HG03280 (cell line): ENCODE measurements at regions not wholly inside any gene's neighbourhood (a gene's known extent, or its start where the extent isn't known, plus 50 kb on each side); places are given as distances from the start of the nearest gene placed in this dataset.

Source experiments
- ATAC-seq: cut with Tn5 transposase; IDR thresholded peaks from one replicate; pipeline ENCODE4 v1.9.1; 2021; ENCODE audit warnings: mild to moderate bottlenecking, moderate library complexity; ENCODE audit not compliant: unreplicated experiment

DNA sequence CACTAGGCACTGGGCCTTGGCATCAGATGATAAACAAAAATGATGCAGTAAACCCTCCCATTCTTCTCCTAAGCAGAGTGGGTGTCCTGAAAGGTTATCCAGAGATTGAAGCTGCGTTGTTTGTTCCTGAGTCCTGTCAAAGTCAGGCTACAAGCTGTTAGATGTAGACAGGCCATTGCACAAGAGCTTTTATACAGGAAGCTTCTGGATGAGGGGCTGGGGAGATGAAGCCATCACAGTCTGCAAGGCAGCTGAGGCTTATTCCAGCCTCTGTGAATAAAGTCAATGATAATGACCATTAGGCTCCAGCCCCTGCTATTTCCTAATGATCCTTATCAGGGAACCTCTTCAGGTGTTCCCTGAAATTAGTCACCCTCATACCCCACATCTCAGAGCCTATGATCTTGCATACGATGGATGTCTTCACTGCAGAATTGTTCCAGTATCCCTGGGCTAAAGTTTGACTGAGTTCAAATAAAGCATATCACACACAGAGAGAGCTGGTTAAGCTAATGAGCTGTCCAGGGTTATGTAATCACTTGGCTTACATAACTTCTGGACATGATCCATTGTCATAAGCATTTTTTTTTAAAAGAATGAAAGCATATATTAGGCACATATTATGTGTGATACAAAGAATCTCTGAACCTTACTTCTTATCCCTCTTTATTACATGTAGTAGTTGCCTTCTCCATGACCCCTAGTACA, 337.1 kb upstream of the OR4E1 start:
- ATAC-seq = no peak

GRCh38 chr14:22008766-22009165, 335.1 kb upstream of the OR4E1 start:
- ATAC-seq = no peak

DNA sequence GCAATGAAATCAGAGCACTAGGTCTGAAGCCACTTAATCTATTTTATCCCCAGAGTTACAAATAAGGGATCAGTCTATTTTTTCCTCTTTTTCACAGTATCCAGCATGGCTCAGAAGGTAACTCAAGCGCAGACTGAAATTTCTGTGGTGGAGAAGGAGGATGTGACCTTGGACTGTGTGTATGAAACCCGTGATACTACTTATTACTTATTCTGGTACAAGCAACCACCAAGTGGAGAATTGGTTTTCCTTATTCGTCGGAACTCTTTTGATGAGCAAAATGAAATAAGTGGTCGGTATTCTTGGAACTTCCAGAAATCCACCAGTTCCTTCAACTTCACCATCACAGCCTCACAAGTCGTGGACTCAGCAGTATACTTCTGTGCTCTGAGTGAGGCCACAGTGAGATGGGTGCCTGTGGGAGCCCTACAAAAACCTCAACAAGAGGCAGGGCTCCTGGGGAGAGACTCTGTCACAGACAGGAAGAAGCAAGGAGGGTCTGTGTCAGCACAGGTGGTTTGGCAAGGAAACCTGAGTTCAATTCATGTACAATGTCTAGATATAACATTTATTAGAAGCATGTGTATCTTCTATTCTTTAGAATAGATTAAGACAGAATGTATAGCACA, 334.3 kb upstream of the OR4E1 start:
- no peak for ATAC-seq

DNA sequence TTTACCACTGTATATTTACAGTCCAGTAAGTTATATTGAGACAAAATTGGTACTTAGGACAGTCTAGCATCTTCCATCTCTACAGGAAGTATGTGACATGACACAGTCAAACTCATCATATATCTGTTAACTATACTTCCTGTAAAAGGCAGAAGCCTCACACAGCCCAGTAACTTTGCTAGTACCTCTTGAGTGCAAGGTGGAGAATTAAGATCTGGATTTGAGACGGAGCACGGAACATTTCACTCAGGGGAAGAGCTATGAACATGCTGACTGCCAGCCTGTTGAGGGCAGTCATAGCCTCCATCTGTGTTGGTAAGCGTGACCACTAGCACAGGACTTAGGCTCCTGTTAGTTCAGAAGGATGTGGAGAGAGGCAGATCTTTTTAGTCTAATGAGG, 333.7 kb upstream of the OR4E1 start:
- ATAC-seq = no peak

DNA sequence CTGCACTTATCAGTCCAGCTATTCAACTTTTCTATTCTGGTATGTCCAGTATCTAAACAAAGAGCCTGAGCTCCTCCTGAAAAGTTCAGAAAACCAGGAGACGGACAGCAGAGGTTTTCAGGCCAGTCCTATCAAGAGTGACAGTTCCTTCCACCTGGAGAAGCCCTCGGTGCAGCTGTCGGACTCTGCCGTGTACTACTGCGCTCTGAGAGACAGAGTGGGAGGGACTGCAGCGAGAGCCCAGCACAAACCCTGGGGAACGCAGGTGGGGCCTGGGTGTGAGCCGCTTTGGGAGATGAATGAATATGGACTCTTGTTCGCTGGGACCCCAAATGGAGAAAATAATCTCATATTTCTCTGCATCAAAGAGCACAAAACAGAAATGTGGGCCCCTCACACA, 329.8 kb upstream of the OR4E1 start:
- ATAC-seq = no peak

DNA sequence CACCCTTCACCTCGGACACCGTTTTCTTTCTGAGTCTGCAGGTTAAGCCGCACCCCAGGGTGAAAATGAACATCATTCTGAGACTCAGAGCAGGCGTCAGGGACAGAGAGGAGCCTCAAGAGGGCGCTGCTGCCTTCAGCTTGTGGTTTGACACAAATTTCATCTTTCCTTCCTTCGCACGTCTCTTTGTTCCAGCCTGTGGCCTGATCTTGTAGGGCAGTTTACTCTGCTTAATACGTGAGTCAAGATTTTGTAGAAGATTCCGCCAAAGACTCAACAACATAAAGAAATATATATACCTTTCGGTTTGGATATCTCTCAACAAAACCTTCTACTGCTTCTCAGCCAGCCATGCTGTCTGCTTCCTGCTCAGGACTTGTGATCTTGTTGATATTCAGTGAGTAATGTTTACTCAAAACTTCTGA, 329.3 kb upstream of the OR4E1 start:
- no peak for ATAC-seq

- no peak for ATAC-seq
Observed at GRCh38 chr14:21999402-21999801, 325.8 kb upstream of the OR4E1 start.

- no peak for ATAC-seq
Observed at GRCh38 chr14:21997300-21997699, 323.7 kb upstream of the OR4E1 start.

GRCh38 chr14:21995332-21995731, 321.7 kb upstream of the OR4E1 start:
- no peak for ATAC-seq

- ATAC-seq = no peak
Observed at GRCh38 chr14:21993837-21994236, 320.2 kb upstream of the OR4E1 start.

DNA sequence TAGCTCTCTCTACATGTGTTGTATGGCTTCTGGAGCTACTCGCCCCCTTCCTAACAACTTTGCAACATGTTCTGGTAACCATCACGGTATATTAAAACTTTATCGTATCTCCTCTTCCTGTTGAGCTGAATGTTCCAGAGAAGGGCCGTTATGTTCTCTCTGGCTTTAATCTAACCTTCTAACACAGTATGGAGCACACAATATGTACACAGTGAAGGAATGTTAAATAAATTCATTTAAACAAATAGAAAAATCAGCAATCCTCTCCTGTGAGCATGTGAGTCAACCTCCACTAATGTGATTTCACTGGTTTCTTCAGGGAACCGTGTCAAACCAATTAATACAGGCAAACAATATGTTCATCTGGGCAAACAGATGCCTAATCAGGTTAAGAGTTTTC, 319.5 kb upstream of the OR4E1 start:
- ATAC-seq = no peak

DNA sequence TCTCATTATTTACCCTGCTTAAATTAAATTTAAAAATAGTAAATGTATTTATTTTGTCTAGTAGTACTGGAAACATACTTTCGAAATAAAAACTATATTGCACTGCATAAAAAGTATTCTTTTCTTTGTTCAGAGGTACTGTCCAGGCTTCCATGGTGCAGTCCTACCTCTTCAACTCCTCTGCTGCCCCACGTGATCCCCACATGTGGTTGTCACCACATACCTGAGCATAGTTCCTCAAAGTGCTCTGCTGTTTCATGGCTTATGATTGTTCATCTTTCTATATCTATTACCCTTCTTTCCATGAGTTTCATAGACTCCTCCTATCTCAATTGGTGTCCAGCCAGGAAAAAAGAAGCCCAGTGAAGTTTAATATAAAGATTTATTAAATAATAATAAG, 317.5 kb upstream of the OR4E1 start:
- ATAC-seq = no peak

DNA sequence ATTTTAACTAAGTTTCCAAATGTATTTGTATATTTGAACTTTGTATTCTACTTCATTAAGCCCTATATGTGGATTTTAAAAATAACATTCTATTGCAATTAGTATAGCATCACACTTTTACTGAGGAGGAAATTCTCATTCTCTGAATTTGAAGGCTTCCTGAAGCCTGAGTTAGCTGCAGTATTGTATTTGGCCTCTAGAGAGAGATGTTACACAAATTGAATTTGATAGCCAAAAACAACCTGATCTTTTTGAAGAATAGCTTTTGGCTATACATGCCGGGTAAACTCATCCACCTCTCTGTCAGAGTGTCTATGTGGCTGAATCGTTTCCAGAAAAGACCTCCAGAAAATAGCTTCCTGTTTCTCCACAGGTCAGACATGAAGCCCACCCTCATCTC, 316.5 kb upstream of the OR4E1 start:
- no peak for ATAC-seq

DNA sequence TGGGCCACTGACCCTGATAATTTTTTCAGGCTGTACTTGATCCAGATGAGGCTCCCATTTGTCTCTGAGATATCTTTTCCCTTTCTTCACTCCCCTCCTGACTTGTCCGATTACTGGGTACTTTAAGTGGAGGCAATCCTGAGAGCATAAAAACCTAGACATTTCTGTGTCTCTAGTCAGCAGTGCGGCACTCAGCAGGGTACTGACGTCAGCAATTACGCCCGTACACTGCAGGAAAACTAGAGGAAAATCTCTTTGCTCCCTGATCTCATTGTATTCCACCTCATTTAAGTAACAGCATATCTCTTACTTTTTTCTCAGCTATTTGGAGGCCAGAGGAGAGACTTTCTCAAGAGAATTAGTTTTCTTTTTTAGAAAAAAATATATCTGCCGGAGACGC, 315.5 kb upstream of the OR4E1 start:
- ATAC-seq = no peak

- no peak for ATAC-seq
Observed at GRCh38 chr14:21988413-21988812, 314.8 kb upstream of the OR4E1 start.

DNA sequence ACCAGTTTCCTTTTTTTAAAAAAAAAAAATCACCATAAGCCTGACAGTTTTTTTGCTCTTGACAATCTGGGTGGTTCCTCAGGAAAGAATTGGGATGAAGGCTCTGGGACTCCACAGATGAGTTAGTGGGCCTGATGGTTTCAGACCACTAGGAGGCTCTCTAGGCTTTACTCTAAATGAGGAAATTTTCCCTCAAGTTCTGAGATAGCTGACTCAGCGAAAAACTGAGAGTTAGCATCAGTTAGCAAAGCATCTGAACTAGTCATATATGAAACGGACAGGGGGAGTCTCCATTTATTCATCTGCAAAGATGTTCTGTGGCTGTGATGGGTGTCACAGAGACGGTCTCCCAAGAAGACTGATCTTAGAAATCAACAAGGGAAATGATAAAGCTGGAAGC, 314.3 kb upstream of the OR4E1 start:
- ATAC-seq = no peak

DNA sequence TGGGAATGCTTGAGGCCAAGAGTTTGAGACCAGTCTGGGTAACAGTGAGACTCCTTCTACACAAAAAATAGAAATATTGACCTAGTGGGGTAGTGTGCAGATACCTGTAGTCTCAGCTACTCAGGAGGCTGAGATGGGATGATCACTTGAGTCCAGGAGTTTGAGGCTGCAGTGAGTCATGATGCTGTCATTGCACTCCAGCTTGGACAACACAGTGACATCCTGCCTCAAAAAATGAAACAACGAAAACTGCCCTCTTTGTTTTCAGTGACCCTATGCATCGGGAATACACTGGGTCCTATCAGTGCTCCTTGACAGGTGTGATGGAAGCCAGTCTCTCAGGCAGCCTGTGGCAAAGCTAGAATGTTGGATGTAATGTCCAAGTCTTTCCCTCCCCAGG, 311.5 kb upstream of the OR4E1 start:
- no peak for ATAC-seq

DNA sequence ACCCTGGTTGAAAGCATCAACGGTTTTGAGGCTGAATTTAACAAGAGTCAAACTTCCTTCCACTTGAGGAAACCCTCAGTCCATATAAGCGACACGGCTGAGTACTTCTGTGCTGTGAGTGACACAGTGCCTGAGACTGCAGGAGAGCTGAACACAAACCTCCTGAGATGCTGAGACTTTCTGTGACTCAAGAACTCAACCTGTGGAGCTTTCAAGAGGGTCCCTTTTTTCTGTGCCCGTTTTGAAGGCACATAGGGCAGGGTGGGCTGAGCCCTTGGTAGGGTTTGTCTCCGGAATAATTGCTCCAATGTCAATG, 305.3 kb upstream of the OR4E1 start:
- no peak for ATAC-seq

DNA sequence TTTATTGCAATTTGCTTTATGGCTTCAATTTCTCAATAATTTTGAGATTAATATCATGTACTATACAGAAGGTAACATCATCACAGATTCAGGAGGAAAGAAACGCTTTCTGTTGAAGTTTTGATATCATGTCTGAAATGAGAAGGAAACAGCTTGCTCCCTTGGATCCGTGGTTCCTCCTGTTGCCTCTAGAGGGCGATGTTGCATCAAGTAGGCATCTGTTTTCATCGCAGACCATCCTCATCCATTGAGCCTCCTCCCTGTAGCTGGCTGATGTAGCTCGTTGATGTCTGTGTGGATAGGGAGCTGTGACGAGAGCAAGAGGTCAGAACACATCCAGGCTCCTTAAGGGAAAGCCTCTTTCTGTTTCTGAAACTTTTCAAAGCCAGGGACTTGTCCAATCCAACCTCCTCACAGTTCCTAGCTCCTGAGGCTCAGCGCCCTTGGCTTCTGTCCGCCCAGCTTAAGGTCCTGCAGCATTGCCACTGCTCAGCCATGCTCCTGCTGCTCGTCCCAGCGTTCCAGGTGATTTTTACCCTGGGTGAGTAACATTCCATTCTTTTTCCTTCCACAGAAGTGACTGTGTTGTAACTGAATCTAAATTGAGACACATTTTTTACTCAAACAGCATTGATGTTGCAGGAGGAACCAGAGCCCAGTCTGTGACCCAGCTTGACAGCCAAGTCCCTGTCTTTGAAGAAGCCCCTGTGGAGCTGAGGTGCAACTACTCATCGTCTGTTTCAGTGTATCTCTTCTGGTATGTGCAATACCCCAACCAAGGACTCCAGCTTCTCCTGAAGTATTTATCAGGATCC, 304.8 kb upstream of the OR4E1 start:
- ATAC-seq = no peak

DNA sequence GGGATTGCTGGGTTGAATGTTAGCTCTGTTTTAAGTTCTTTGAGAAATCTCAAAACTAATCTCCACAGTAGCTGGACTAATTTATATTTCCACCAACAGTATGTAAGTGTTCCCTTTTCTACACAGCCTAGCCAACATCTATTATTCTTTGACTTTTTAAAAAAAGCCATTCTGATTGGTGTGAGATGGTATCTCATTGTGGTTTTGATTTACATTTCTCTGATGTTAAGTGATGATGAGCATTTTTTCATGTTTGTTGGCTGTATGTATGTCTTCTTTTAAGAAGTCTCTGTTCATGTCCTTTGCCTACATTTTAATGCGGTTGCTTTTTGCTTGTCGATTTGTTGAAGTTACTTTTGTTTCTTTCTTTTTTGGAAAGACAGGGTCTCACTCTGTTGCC, 301.1 kb upstream of the OR4E1 start:
- ATAC-seq = no peak

- ATAC-seq = no peak
Observed at GRCh38 chr14:21965042-21965441, 291.4 kb upstream of the OR4E1 start.

DNA sequence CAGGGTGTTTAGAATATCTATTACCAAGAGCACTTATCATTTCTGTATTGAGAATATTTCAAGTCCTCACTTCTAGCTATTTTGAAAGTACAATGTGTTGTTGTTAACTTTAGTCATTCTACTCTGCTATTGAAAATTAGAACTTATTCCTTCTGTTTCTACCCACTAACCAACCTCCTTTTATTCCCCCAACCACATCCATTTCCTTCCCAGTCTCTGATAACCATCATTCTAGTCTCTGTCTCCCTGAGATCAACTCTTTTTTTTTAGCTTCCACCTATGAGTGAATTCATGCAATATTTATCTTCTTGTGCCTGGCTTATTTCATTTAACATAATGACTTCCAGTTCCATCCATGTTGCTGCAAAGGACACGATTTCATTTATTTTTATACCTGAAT, 290.6 kb upstream of the OR4E1 start:
- no peak for ATAC-seq
